CD4-positive, alpha-beta T cell (primary cell): ENCODE measurements at regions not wholly inside any gene's neighbourhood (a gene's known extent, or its start where the extent isn't known, plus 50 kb on each side); places are given as distances from the start of the nearest gene placed in this dataset.

Experiments used
- ATAC-seq: fragments of 200-7000 bp; cut with Tn5 transposase; one replicate; pipeline ENCODE4 v1.10.0; 2022; ENCODE audit warnings: mild to moderate bottlenecking; ENCODE audit not compliant: poor library complexity
- CTCF ChIA-PET: fragments of 350-600 bp; sonication (Branson Sonifier 250); formaldehyde crosslinking; loops from one replicate; lab custom pipeline; 2021; ENCODE audit warnings: antibody characterized with exemption, inconsistent platforms; lab: Charles Lee
- POLR2A ChIA-PET: fragments of 350-600 bp; sonication (Branson Sonifier 250); formaldehyde crosslinking; loops from one replicate; lab custom pipeline; 2021; ENCODE audit warnings: antibody characterized with exemption, inconsistent platforms; lab: Charles Lee
- DNase-seq, 14 experiments: peaks; one replicate each; pipeline ENCODE4 v3.0.0-alpha.2; 2013 to 2020; ENCODE audit warnings: mixed read lengths in 2 of 14
- H3K27ac ChIP-seq, 2 donors: one replicate each; pipeline versions ENCODE4 v1.5.1 to v1.7.0; 2013; ENCODE audit warnings: low read length in 2 of 2, low read depth in 1 of 2, mild to moderate bottlenecking in 1 of 2
- H3K27me3 ChIP-seq, 2 experiments: 1 replicate in 1 of 2; 2 replicates in 1 of 2; pipeline versions ENCODE4 v1.6.1 to v1.7.0; 2013; ENCODE audit warnings: low read length in 2 of 2, control low read depth in 1 of 2, mild to moderate bottlenecking in 1 of 2, moderate library complexity in 1 of 2; ENCODE audit not compliant: insufficient read depth in 2 of 2, control insufficient read depth in 1 of 2
- H3K36me3 ChIP-seq: one replicate; pipeline ENCODE4 v1.6.1; 2013; ENCODE audit warnings: low read length, control low read depth; ENCODE audit not compliant: insufficient read depth
- H3K4me1 ChIP-seq: one replicate; pipeline ENCODE4 v1.6.1; 2013; ENCODE audit warnings: low read length, control low read depth; ENCODE audit not compliant: insufficient read depth
- H3K4me3 ChIP-seq: one replicate; pipeline ENCODE4 v1.5.1; 2013; ENCODE audit warnings: mild to moderate bottlenecking, low read length, moderate library complexity
- H3K9me3 ChIP-seq, 2 experiments: 1 replicate in 1 of 2; 2 replicates in 1 of 2; pipeline versions ENCODE4 v1.6.1 to v1.7.0; 2013; ENCODE audit warnings: low read length in 2 of 2, mild to moderate bottlenecking in 2 of 2, control low read depth in 1 of 2, moderate library complexity in 1 of 2; ENCODE audit not compliant: control insufficient read depth in 1 of 2, insufficient read depth in 1 of 2
- H3K27ac Mint-ChIP-seq: one replicate; pipeline ENCODE4 v1.8.0; 2020; ENCODE audit warnings: mixed read lengths
- H3K27me3 Mint-ChIP-seq: one replicate; pipeline ENCODE4 v1.8.0; 2021; ENCODE audit warnings: mixed read lengths
- H3K36me3 Mint-ChIP-seq: one replicate; pipeline ENCODE4 v1.8.0; 2021; ENCODE audit warnings: low read depth, mixed read lengths
- H3K4me1 Mint-ChIP-seq: one replicate; pipeline ENCODE4 v1.8.0; 2021; ENCODE audit warnings: low read depth, mixed read lengths
- H3K4me3 Mint-ChIP-seq: one replicate; pipeline ENCODE4 v1.8.0; 2020; ENCODE audit warnings: mild to moderate bottlenecking, mixed read lengths
- H3K9me3 Mint-ChIP-seq: one replicate; pipeline ENCODE4 v1.8.0; 2020; ENCODE audit warnings: mixed read lengths
- intact Hi-C, 2 experiments: fragments of 100-400 bp; cut with DNase I in 1 of 2; cut with micrococcal nuclease in 1 of 2; formaldehyde crosslinking; loops; one replicate each; pipeline versions ENCODE4 v1.15.1 to v1.9.0; 2023 to 2025; cut with DNase I, micrococcal nuclease
- TF ChIP-seq, protein P1 (sequence below): fragments of 200-600 bp; IDR thresholded peaks from one replicate; pipeline ENCODE4 v1.8.0; 2022; ENCODE audit warnings: antibody characterized with exemption, mild to moderate bottlenecking

DNA sequence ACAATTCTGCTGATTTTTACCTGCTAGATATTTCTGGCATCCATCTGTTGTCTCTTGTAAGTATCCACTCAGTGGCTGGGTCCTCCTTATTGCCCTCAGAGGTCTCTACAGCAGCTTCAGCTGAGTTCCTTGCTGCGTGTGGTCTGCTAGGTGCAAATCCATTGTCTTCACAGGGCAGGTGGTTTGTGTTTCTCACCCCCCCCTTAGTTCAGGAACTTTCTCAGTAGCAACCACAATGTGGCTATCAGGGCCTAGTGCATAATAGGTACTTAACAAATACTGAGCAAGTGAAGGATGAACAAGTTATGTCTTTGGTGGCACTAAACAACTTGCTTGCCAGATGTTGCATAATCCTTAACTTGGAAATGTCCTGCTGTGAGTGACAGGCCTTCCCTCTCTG lies 96.7 kb upstream of the KLHL25 start:
- Histone ChIP-seq H3K27ac (no peak overlapping the region), H3K4me3 (no peak overlapping the region), H3K9me3 (no peaks in the 10 kb centered on the region), H3K36me3 (no peaks in the 10 kb centered on the region), H3K4me1 (no peaks in the 10 kb centered on the region), H3K27me3 (peaks cover 7 to 12% of the 10 kb centered on the region in 2 experiments)
- H3K27ac Mint-ChIP-seq = no peak overlapping the region
- ChIA-PET POLR2A (no interaction called here), CTCF (no interaction called here)
- H3K4me1 Mint-ChIP-seq = no peaks in the 10 kb centered on the region
- TF ChIP-seq, protein P1, sequence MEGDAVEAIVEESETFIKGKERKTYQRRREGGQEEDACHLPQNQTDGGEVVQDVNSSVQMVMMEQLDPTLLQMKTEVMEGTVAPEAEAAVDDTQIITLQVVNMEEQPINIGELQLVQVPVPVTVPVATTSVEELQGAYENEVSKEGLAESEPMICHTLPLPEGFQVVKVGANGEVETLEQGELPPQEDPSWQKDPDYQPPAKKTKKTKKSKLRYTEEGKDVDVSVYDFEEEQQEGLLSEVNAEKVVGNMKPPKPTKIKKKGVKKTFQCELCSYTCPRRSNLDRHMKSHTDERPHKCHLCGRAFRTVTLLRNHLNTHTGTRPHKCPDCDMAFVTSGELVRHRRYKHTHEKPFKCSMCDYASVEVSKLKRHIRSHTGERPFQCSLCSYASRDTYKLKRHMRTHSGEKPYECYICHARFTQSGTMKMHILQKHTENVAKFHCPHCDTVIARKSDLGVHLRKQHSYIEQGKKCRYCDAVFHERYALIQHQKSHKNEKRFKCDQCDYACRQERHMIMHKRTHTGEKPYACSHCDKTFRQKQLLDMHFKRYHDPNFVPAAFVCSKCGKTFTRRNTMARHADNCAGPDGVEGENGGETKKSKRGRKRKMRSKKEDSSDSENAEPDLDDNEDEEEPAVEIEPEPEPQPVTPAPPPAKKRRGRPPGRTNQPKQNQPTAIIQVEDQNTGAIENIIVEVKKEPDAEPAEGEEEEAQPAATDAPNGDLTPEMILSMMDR = no peak
- ATAC-seq = no peak
- H3K9me3 Mint-ChIP-seq = no peaks in the 10 kb centered on the region
- H3K4me3 Mint-ChIP-seq = no peak overlapping the region
- intact Hi-C loops = no loop called here
- peak in 1 of 14 experiments; percentile 4 for DNase-seq
- peaks cover 44% of the 10 kb centered on the region for H3K27me3 Mint-ChIP-seq
- H3K36me3 Mint-ChIP-seq = no peaks in the 10 kb centered on the region

DNA sequence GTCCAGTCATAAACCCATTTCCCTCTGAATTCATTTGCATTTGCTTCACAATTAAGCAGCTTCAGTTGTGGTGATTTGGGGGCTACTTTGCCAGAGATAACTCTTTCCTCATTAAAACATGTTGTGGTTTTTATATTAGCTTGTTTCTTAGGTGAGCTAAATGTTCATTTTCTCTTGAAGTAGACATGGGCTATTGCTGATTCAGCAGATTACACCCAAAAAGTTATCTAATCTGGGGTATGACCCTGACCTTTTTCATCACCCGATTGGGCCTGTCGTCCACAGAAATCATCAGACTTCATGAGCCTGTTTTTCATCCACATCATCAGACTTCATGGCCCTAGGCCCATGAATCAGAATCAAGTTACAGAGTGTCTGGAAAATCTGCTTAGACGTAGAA lies 97.5 kb upstream of the KLHL25 start:
- Histone ChIP-seq H3K27ac (no peak overlapping the region), H3K27me3 (peaks cover 7 to 12% of the 10 kb centered on the region in 2 experiments), H3K4me1 (no peaks in the 10 kb centered on the region), H3K4me3 (no peak overlapping the region), H3K36me3 (no peaks in the 10 kb centered on the region), H3K9me3 (no peaks in the 10 kb centered on the region)
- intact Hi-C loops = no loop called here
- Mint-ChIP-seq H3K27ac (no peak overlapping the region), H3K4me3 (no peak overlapping the region), H3K9me3 (no peaks in the 10 kb centered on the region), H3K4me1 (no peaks in the 10 kb centered on the region), H3K27me3 (peaks cover 44% of the 10 kb centered on the region), H3K36me3 (no peaks in the 10 kb centered on the region)
- POLR2A ChIA-PET = no interaction called here
- ATAC-seq (no peak), DNase-seq (no peak)
- CTCF ChIA-PET = no interaction called here
- TF ChIP-seq, protein P1 = no peak

DNA sequence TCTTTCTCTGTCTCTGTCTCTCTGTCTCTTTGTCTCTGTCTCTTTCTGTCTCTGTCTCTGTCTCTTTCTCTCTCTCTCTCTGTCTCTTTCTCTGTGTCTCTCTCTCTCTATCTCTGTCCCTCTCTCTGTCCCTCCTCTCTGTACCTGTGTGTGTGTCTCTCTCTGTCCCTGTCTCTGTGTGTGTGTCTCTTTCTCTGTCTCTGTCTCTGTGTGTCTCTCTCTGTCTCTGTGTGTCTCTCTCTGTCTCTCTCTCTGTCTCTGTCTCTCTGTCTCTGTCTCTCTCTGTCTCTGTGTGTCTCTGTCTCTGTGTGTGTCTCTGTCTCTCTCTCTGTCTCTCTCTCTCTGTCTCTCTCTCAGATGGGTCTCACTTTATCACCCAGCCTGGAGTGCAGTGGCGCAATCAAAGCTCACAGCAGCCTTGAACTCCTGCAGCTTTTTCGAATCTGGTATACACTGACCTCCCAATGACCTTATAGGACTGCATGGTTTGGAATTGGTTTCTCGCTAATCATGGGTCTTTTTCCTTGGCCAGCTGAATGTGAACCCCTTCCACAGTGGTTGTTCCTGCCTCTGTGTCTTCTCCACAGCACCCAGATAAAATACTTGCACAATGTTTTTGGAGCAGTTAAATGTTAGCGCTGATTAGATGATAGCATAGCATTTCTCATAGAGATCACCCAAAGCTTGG lies 102.6 kb upstream of the KLHL25 start:
- intact Hi-C loops = no loop called here
- Histone ChIP-seq H3K36me3 (no peaks in the 10 kb centered on the region), H3K4me3 (no peak overlapping the region), H3K4me1 (no peaks in the 10 kb centered on the region), H3K27me3 (peaks cover 11 to 14% of the 10 kb centered on the region in 2 experiments), H3K9me3 (no peaks in the 10 kb centered on the region), H3K27ac (no peak overlapping the region)
- Mint-ChIP-seq H3K27ac (no peak overlapping the region), H3K27me3 (peaks cover 49% of the 10 kb centered on the region), H3K4me1 (peaks cover 4% of the 10 kb centered on the region), H3K9me3 (no peaks in the 10 kb centered on the region), H3K36me3 (no peaks in the 10 kb centered on the region), H3K4me3 (no peak overlapping the region)
- ChIA-PET POLR2A (no interaction called here), CTCF (no interaction called here)
- TF ChIP-seq, protein P1 = no peak
- ATAC-seq (no peak), DNase-seq (peak in 1 of 14 experiments; percentile 2)
